Suppressor macrophage (primary cell): ENCODE measurements at regions not wholly inside any gene's neighbourhood (a gene's known extent, or its start where the extent isn't known, plus 50 kb on each side); places are given as distances from the start of the nearest gene placed in this dataset.

Source experiments
- DNase-seq, 4 experiments: peaks; one replicate each; pipeline ENCODE4 v3.0.0-alpha.2; 2020 to 2022

GRCh38 chr3:13224967-13225366, 151.7 kb upstream of the IQSEC1 start:
- no peak for DNase-seq

GRCh38 chr3:13223574-13224237, 150.5 kb upstream of the IQSEC1 start:
- DNase-seq = peak in 1 of 4 experiments; percentile 10

GRCh38 chr3:13222891-13223573, 149.8 kb upstream of the IQSEC1 start:
- DNase-seq = no peak

- no peak for DNase-seq
Observed at GRCh38 chr3:13222131-13222530, 148.9 kb upstream of the IQSEC1 start.

- DNase-seq = no peak
Observed at GRCh38 chr3:13221491-13222061, 148.3 kb upstream of the IQSEC1 start.

- DNase-seq = no peak
Observed at GRCh38 chr3:13220991-13221390, 147.8 kb upstream of the IQSEC1 start.

- no peak for DNase-seq
Observed at GRCh38 chr3:13219902-13220296, 146.7 kb upstream of the IQSEC1 start.

- DNase-seq = no peak
Observed at GRCh38 chr3:13219077-13219901, 146.1 kb upstream of the IQSEC1 start.

GRCh38 chr3:13218541-13218908, 145.3 kb upstream of the IQSEC1 start:
- DNase-seq = no peak

GRCh38 chr3:13217736-13218540, 144.7 kb upstream of the IQSEC1 start:
- DNase-seq = no peak

- DNase-seq = no peak
Observed at GRCh38 chr3:13217253-13217652, 144.0 kb upstream of the IQSEC1 start.

GRCh38 chr3:13215940-13216546, 142.8 kb upstream of the IQSEC1 start:
- DNase-seq = no peak

GRCh38 chr3:13214847-13215472, 141.7 kb upstream of the IQSEC1 start:
- no peak for DNase-seq

- no peak for DNase-seq
Observed at GRCh38 chr3:13213911-13214846, 140.9 kb upstream of the IQSEC1 start.

- DNase-seq = no peak
Observed at GRCh38 chr3:13213490-13213889, 140.3 kb upstream of the IQSEC1 start.

GRCh38 chr3:13211605-13212210, 138.5 kb upstream of the IQSEC1 start:
- no peak for DNase-seq

- DNase-seq = no peak
Observed at GRCh38 chr3:13210221-13210975, 137.2 kb upstream of the IQSEC1 start.

- no peak for DNase-seq
Observed at GRCh38 chr3:13209634-13209997, 136.4 kb upstream of the IQSEC1 start.
